SU-DHL-6 (cell line): ENCODE measurements at regions not wholly inside any gene's neighbourhood (a gene's known extent, or its start where the extent isn't known, plus 50 kb on each side); places are given as distances from the start of the nearest gene placed in this dataset.

Experiments
- H2AFZ ChIP-seq: fragments of 200-600 bp; sonication (generic); 2 replicates; pipeline ENCODE4 v1.6.1; 2014; ENCODE audit warnings: low read depth, mild to moderate bottlenecking, moderate library complexity, mixed read lengths, antibody characterized with exemption, low read length; ENCODE audit not compliant: severe bottlenecking
- H3F3A ChIP-seq: fragments of 200-600 bp; shearing (Covaris generic); 2 replicates; pipeline ENCODE4 v1.6.0; 2016; ENCODE audit warnings: antibody characterized with exemption, mild to moderate bottlenecking; ENCODE audit not compliant: insufficient read depth
- H3K27ac ChIP-seq: fragments of 200-600 bp; sonication (generic); 2 replicates; pipeline ENCODE4 v1.5.1; 2016; ENCODE audit warnings: low read depth, mild to moderate bottlenecking, low read length, moderate library complexity, mixed read lengths
- H3K27me3 ChIP-seq: fragments of 200-600 bp; sonication (generic), shearing (Covaris generic); 2 replicates; pipeline ENCODE4 v1.6.0; 2014; ENCODE audit warnings: mild to moderate bottlenecking, low read length
- H3K36me3 ChIP-seq: fragments of 200-600 bp; sonication (generic); 2 replicates; pipeline ENCODE4 v1.6.1; 2014; ENCODE audit warnings: mild to moderate bottlenecking, low read length, mixed read lengths
- H3K4me2 ChIP-seq: fragments of 300-600, 200-600 bp; shearing (Covaris generic), sonication (generic); 2 replicates; pipeline ENCODE4 v1.6.0; 2014; ENCODE audit warnings: low read length, low read depth, mild to moderate bottlenecking; ENCODE audit not compliant: poor library complexity, severe bottlenecking
- H3K4me3 ChIP-seq: fragments of 200-600 bp; sonication (generic); 2 replicates; pipeline ENCODE4 v1.5.1; 2014; ENCODE audit warnings: antibody characterized with exemption, low read length, mild to moderate bottlenecking, mixed read lengths; ENCODE audit not compliant: insufficient read depth, poor library complexity, severe bottlenecking
- H3K79me2 ChIP-seq: fragments of 200-600 bp; sonication (generic); 2 replicates; pipeline ENCODE4 v1.6.1; 2014; ENCODE audit warnings: mild to moderate bottlenecking, low read length, moderate library complexity; ENCODE audit not compliant: insufficient read depth
- H3K9ac ChIP-seq: fragments of 200-600 bp; sonication (generic); 2 replicates; pipeline ENCODE4 v1.7.0; 2014; ENCODE audit warnings: mild to moderate bottlenecking, low read length
- H3K9me2 ChIP-seq: fragments of 200-600 bp; sonication (generic); replicated peaks from 2 replicates; pipeline ENCODE4 v1.6.1; 2014; ENCODE audit warnings: low read length; ENCODE audit not compliant: insufficient read depth
- H3K9me3 ChIP-seq: fragments of 200-600 bp; sonication (generic); 2 replicates; pipeline ENCODE4 v1.6.1; 2014; ENCODE audit warnings: low read length, mixed read lengths; ENCODE audit not compliant: insufficient read depth
- H4K20me1 ChIP-seq: fragments of 200-600 bp; sonication (generic); 2 replicates; pipeline ENCODE4 v1.6.1; 2014; ENCODE audit warnings: low read depth, mild to moderate bottlenecking, antibody characterized with exemption, low read length, moderate library complexity, mixed read lengths
- CTCF ChIP-seq: fragments of 200-600 bp; sonication (generic); IDR thresholded peaks from one replicate; pipeline ENCODE4 v1.5.1; 2017; ENCODE audit warnings: antibody characterized with exemption, mild to moderate bottlenecking, low read length, moderate library complexity; ENCODE audit not compliant: insufficient read depth, poor library complexity, severe bottlenecking
- EZH2phosphoT487 ChIP-seq: fragments of 200-600 bp; sonication (generic), shearing (Covaris generic); conservative IDR thresholded peaks from 2 replicates; pipeline ENCODE4 v1.6.1; 2018; ENCODE audit warnings: mild to moderate bottlenecking, antibody characterized with exemption, low read length, moderate library complexity, mixed read lengths

GRCh38 chr6:130517444-130517931 is 151.7 kb downstream of the TMEM200A start:
- Histone ChIP-seq H3F3A (no peaks in the 10 kb centered on the region), H3K36me3 (no peaks in the 10 kb centered on the region), H3K9me3 (no peaks in the 10 kb centered on the region), H4K20me1 (no peaks in the 10 kb centered on the region), H3K4me2 (no peak overlapping the region), H3K4me3 (no peak overlapping the region), H3K9ac (no peak overlapping the region), H2AFZ (no peak overlapping the region), H3K27me3 (no peaks in the 10 kb centered on the region), H3K79me2 (no peaks in the 10 kb centered on the region), H3K27ac (no peak overlapping the region), H3K9me2 (no peaks in the 10 kb centered on the region)
- TF ChIP-seq CTCF (no peak), EZH2phosphoT487 (no peak)

GRCh38 chr6:130518588-130518987 is 152.8 kb downstream of the TMEM200A start:
- no peaks in the 10 kb centered on the region for H3K9me3 ChIP-seq
- no peaks in the 10 kb centered on the region for H3K27me3 ChIP-seq
- H3K79me2 ChIP-seq = no peaks in the 10 kb centered on the region
- H3K4me3 ChIP-seq = no peak overlapping the region
- no peaks in the 10 kb centered on the region for H3K9me2 ChIP-seq
- TF ChIP-seq CTCF (no peak), EZH2phosphoT487 (no peak)
- H3K27ac ChIP-seq = no peak overlapping the region
- H2AFZ ChIP-seq = no peak overlapping the region
- H3K4me2 ChIP-seq = no peak overlapping the region
- no peak overlapping the region for H3K9ac ChIP-seq
- no peaks in the 10 kb centered on the region for H4K20me1 ChIP-seq
- no peaks in the 10 kb centered on the region for H3K36me3 ChIP-seq
- H3F3A ChIP-seq = no peaks in the 10 kb centered on the region

DNA sequence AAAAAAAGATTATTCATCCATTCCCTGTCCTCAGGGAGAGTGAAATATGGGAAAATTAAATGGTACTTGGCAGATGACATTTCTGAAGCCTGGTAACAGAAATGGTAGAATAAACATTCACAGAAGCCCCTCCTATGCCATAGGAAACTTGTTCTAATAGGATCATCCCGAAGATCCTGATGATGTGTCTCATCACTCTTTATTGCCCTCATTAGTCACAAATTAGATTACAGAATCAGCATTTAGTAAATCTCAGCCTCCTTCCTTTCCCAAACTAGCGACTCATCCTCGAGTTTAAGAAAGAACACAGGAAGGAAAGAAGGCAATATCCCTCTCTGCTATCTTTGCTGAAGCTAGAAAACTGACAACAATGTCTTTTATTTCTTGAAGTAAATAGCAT is 154.4 kb downstream of the TMEM200A start:
- no peaks in the 10 kb centered on the region for H4K20me1 ChIP-seq
- H3K9me2 ChIP-seq = no peaks in the 10 kb centered on the region
- no peaks in the 10 kb centered on the region for H3K9me3 ChIP-seq
- TF ChIP-seq CTCF (no peak), EZH2phosphoT487 (no peak)
- no peaks in the 10 kb centered on the region for H3K27me3 ChIP-seq
- no peak overlapping the region for H3K4me3 ChIP-seq
- H3K27ac ChIP-seq = no peak overlapping the region
- no peaks in the 10 kb centered on the region for H3K36me3 ChIP-seq
- no peak overlapping the region for H2AFZ ChIP-seq
- H3K4me2 ChIP-seq = no peak overlapping the region
- no peaks in the 10 kb centered on the region for H3K79me2 ChIP-seq
- no peaks in the 10 kb centered on the region for H3F3A ChIP-seq
- no peak overlapping the region for H3K9ac ChIP-seq
